ENCODE measurements at regions not wholly inside any gene's neighbourhood (a gene's known extent, or its start where the extent isn't known, plus 50 kb on each side); places are given as distances from the start of the nearest gene placed in this dataset.

- H3K27ac ChIP-seq = no peak overlapping the region
- H3K4me3 ChIP-seq = no peak overlapping the region
Measured at GRCh38 chr2:8422450-8422800, 259.4 kb upstream of the ID2 start.

- Histone ChIP-seq H3K27ac (no peak overlapping the region), H3K4me3 (no peak overlapping the region)
Measured at GRCh38 chr2:8424997-8425900, 256.6 kb upstream of the ID2 start.

- no peak overlapping the region for H3K4me3 ChIP-seq
- no peak overlapping the region for H3K27ac ChIP-seq
Measured at GRCh38 chr2:8426550-8426949, 255.3 kb upstream of the ID2 start.

- H3K27ac ChIP-seq = no peak overlapping the region
Measured at GRCh38 chr2:8427211-8427610, 254.6 kb upstream of the ID2 start.

GRCh38 chr2:8430628-8431027 is 251.2 kb upstream of the ID2 start:
- Histone ChIP-seq H3K4me3 (no peak overlapping the region), H3K27ac (no peak overlapping the region)

More at GRCh38 chr2:8427211-8427610, 254.6 kb upstream of the ID2 start:
- H3K4me3 ChIP-seq = no peak overlapping the region

GRCh38 chr2:8431446-8432125 is 250.3 kb upstream of the ID2 start:
- H3K4me3 ChIP-seq = no peak overlapping the region
- no peak overlapping the region for H3K27ac ChIP-seq

- no peak overlapping the region for H3K4me3 ChIP-seq
- H3K27ac ChIP-seq = peak overlapping the region in 3 of 21 experiments; percentile 11 to 51 (median 40)
Measured at GRCh38 chr2:8432706-8433336, 249.0 kb upstream of the ID2 start.

GRCh38 chr2:8433390-8433789 is 248.5 kb upstream of the ID2 start:
- H3K27ac ChIP-seq = peak overlapping the region in 3 of 21 experiments; percentile 11 to 51 (median 40)
- no peak overlapping the region for H3K4me3 ChIP-seq

GRCh38 chr2:8435608-8436007 is 246.2 kb upstream of the ID2 start:
- Histone ChIP-seq H3K4me3 (no peak overlapping the region), H3K27ac (no peak overlapping the region)

GRCh38 chr2:8436585-8436984 is 245.3 kb upstream of the ID2 start:
- no peak overlapping the region for H3K27ac ChIP-seq
- no peak overlapping the region for H3K4me3 ChIP-seq

- no peak overlapping the region for H3K27ac ChIP-seq
- H3K4me3 ChIP-seq = no peak overlapping the region
Measured at GRCh38 chr2:8437228-8437948, 244.5 kb upstream of the ID2 start.

GRCh38 chr2:8437949-8438400 is 243.9 kb upstream of the ID2 start:
- H3K27ac ChIP-seq = no peak overlapping the region
- H3K4me3 ChIP-seq = no peak overlapping the region

GRCh38 chr2:8438476-8438875 is 243.4 kb upstream of the ID2 start:
- H3K4me3 ChIP-seq = no peak overlapping the region
- H3K27ac ChIP-seq = peak overlapping the region in 1 of 21 experiments; percentile 39

- no peak overlapping the region for H3K4me3 ChIP-seq
- H3K27ac ChIP-seq = peak overlapping the region in 1 of 21 experiments; percentile 39
Measured at GRCh38 chr2:8438996-8439395, 242.9 kb upstream of the ID2 start.

GRCh38 chr2:8440029-8440778 is 241.7 kb upstream of the ID2 start:
- Histone ChIP-seq H3K4me3 (no peak overlapping the region), H3K27ac (no peak overlapping the region)

GRCh38 chr2:8441371-8441770 is 240.5 kb upstream of the ID2 start:
- H3K27ac ChIP-seq = no peak overlapping the region
- H3K4me3 ChIP-seq = no peak overlapping the region

GRCh38 chr2:8441986-8442385 is 239.9 kb upstream of the ID2 start:
- H3K4me3 ChIP-seq = no peak overlapping the region
- H3K27ac ChIP-seq = no peak overlapping the region

GRCh38 chr2:8442833-8443486 is 238.9 kb upstream of the ID2 start:
- Histone ChIP-seq H3K27ac (no peak overlapping the region), H3K4me3 (no peak overlapping the region)

GRCh38 chr2:8445580-8445979 is 236.3 kb upstream of the ID2 start:
- no peak overlapping the region for H3K27ac ChIP-seq
- no peak overlapping the region for H3K4me3 ChIP-seq
